ENCODE measurements at regions not wholly inside any gene's neighbourhood (a gene's known extent, or its start where the extent isn't known, plus 50 kb on each side); places are given as distances from the start of the nearest gene placed in this dataset.

GRCh38 chr11:92837595-92837994, 131.9 kb upstream of the MTNR1B start:
- TF ChIP-seq, protein P1, sequence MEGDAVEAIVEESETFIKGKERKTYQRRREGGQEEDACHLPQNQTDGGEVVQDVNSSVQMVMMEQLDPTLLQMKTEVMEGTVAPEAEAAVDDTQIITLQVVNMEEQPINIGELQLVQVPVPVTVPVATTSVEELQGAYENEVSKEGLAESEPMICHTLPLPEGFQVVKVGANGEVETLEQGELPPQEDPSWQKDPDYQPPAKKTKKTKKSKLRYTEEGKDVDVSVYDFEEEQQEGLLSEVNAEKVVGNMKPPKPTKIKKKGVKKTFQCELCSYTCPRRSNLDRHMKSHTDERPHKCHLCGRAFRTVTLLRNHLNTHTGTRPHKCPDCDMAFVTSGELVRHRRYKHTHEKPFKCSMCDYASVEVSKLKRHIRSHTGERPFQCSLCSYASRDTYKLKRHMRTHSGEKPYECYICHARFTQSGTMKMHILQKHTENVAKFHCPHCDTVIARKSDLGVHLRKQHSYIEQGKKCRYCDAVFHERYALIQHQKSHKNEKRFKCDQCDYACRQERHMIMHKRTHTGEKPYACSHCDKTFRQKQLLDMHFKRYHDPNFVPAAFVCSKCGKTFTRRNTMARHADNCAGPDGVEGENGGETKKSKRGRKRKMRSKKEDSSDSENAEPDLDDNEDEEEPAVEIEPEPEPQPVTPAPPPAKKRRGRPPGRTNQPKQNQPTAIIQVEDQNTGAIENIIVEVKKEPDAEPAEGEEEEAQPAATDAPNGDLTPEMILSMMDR (IDR thresholded peaks at IDR 0.05) = no peak
- TF ChIP-seq POLR2A (IDR thresholded peaks at IDR 0.05; ENCODE audit: low read length) = no peak
- TF ChIP-seq REST (IDR thresholded peaks at IDR 0.05) = no peak
- TF ChIP-seq TP53 (CRISPR knock-in tag; IDR thresholded peaks at IDR 0.05) = no peak
- no peak for TF ChIP-seq JUN (IDR thresholded peaks at IDR 0.05)
